NCI-H2029 treated with DMSO at 0.1 percent for 48 hours (cell line): ENCODE measurements at regions not wholly inside any gene's neighbourhood (a gene's known extent, or its start where the extent isn't known, plus 50 kb on each side); places are given as distances from the start of the nearest gene placed in this dataset.
"Not testable (repeated sequence)": the region's sequence is repeated elsewhere in the genome, so short reads cannot be mapped to it uniquely, and the experiment has no call there.

ENCODE experiments used
- DNase-seq: peaks from one replicate; lab custom pipeline; 2025; lab: John Stamatoyannopoulos, UW

DNA sequence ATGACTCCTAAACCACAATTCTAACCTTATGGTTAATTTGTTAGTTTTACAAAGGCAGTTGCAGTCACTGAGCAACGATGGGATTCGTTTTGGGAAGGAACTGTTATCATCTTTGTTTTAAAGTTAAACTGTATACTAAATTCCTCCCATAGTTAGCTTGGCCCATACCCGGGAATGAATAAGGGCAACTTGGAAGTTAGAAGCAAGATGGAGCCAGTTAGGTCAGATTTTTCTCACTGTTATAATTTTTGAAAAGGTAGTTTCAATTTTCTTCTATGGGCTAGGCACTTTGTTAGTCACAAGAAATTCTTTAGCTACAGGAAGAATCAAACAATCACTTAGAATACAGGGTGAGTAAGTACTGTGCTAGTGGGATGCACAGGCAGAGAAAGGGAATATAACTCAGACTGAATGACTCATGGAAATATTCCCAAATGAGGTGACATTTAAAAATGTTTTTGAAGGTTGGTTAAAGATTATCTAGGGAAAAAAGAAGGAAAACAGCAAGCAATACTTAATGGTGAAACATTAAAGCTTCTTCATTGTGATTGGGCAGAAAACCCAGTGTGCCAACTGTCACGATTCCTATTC lies 153.6 kb downstream of the MAGEB17 start:
- no peak for DNase-seq

DNA sequence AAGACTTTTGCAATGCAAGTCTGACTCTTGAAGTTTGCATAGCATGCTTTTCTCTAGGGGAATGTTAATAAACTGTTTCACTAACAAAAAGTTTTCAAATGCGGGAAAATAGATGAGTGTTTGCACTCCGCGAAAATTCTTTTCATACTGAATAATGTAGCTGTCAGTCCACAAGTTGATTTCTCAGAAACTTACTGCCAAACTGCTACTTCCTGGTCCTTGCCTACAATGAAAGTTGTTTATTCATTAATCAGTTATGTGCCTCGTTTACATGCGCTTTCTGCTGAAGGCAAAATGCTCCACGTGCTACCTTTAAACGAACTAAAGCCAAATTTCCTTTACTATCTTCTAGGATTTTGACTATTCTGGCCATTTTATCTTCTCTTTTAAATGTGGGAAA lies 166.2 kb downstream of the MAGEB17 start:
- no peak for DNase-seq

DNA sequence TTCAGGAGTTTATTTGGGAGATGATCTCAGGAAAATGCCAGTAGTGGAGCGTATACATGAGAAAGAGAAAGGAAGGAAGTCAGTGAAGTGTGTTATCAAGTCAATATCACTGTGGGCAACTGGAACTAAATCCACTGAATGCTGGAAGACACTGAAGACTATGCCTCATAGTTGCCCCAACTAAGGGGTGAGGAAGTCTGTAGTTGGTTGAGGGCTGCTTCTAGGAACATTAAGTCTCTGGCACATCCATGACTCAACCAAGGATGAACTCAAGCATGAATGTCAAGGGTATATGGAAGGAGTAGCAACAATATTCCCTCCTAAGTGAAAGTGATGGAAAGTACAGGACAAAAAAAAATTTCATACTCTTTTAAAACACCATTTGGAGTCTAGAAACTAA lies 167.9 kb downstream of the MAGEB17 start:
- DNase-seq: no peak

DNA sequence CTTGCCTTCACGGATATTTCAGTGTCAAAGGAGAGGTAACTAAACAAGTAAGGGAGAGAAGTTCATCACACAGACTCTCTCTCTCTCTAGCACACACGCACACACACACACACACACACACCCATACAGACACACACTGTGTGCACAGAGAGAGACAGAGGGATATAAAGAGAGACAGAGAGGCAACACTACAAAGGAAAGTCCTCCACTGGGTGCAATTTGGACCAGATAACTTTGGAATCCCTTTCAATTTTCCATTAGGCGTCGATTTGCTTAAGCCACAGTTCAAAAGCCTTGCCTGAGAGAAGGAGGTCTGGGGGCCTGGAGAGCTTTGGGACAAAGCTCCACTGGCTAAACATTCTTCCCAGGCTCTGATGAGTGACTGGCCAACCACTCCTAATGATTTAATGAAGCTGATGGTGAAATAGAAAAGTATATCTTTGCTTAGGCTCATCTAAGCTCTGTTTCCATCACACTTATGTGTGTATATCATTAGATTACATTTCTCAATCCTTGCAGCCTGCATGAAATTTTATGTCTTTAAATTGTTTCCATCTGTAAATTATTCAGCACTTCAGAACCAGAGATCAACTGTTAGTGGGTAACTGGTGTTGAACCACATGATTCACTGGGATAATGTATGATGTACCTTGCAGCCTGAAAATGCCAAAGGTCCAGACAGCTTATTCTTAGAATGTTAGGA lies 180.8 kb downstream of the MAGEB17 start:
- DNase-seq: no peak

DNA sequence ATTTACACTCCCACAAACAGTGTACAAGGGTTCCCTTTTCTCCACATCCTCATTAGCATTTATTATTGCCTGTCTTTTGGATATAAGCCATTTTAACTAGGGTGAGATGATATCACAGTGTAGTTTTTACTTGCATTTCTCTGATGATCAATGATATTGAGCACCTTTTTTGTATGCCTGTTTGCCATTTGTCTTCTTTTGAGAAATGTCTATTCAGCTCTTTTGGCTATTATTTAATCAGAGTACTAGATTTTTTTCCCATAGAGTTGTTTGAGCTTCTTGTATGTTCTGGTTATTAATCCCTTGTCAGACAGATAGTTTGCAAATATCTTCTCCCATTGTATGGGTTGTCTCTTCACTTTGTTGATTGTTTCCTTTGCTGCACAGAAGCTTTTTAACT lies 190.6 kb downstream of the MAGEB17 start:
- DNase-seq: no peak

DNA sequence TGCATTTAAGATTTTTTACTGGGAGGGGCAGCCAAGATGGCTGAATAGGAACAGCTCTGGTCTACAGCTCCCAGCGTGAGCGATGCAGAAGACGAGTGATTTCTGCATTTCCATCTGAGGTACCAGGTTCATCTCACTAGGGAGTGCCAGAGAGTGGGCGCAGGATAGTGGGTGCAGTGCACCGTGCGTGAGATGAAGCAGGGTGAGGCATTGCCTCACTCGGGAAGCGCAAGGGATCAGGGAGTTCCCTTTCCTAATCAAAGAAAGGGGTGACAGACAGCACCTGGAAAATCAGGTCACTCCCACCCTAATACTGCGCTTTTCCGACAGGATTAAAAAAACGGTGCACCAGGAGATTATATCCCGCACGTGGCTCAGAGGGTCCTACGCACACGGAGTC lies 192.8 kb downstream of the MAGEB17 start:
- DNase-seq: not testable (repeated sequence)

DNA sequence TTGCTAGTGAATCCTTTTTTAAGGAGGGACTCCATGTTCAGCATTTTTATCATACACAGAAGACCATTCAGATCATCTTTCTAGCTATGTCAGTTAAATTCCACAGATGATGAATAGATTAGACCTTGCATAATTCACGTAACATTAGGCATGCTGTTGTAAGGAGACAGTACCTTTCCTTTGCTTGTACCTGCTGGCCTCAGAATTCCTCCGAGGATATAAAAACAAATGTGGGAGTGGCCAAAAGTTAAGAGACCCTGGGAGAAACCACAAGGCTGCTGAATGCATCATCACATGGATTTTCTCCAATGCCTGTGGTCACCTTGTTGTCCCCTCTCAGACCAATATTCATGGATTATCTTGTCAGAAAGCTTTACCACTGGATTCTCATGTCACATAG lies 201.4 kb downstream of the MAGEB17 start:
- DNase-seq: no peak

DNA sequence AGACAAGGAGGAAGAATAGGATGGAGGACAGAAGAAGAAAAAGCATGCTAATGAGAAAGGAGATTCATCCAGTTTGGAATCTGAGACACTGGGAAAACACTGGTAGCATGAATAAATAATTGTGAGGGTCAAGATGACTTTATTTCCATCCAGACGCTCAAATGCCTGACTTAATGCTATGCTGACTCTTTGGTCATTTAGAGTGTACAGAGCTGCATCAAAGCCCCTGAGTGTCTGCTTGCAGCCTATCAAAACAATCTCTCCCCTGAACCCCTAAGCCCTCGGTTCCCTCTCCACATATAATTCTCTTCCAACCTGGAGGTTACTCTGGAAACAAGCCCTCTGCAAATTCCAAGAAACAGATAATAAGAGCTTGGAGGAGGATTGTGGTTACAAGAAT lies 208.8 kb downstream of the MAGEB17 start:
- DNase-seq: no peak

DNA sequence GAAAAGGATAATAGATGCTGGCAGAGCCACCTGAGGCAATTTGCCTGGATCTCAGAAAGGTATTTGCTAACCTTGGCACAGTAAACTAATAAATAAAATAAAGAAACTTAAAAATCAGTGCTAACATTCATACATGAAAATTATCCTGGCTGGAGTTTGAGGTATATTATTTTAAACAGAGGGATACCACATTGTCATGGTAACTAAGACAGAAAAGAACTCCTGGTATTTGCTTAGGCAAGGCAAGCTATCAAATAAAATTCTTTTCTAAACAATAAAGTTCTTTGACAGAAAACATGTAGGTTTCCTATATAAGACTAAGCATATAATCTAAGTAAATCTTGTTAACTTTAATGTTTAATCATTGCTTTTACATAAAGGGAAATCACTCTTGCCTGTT lies 218.8 kb downstream of the MAGEB17 start:
- no peak for DNase-seq

DNA sequence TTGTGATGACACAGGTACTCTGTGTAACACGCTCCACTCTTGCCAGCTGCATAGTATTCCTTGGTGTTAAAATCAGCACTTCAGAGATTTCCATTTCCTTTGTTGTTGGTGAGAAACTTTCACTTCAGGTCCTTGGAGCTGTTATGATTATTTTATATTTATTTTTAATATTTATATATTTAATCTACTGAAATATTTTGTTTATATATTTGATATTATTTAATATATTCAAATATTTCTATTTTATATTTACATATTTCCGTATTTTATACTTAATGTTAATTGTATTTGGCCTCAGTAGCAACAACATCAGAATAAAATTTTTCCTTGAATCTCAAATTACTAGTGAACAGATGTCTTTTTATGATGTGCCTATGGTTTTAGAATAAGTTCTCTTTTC lies 225.3 kb downstream of the MAGEB17 start:
- no peak for DNase-seq

DNA sequence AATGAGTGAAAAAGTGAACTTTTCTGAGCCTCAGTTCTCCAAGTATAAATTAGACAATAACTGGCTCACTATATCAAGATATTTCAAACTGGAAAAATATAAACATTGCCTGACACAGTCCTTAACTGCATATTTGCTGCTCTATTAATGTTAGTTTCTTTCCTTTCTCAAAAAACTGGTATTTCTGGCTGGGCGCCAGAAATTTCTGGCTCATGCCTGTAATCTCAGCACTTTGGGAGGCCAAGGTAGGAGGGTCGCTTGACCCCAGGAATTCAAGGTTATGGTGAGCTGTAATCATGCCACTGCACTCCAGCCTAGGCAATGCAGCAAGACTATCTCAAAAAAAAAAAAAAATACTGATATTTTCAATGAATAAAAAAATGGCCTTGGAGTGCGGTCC lies 227.0 kb downstream of the MAGEB17 start:
- no peak for DNase-seq

DNA sequence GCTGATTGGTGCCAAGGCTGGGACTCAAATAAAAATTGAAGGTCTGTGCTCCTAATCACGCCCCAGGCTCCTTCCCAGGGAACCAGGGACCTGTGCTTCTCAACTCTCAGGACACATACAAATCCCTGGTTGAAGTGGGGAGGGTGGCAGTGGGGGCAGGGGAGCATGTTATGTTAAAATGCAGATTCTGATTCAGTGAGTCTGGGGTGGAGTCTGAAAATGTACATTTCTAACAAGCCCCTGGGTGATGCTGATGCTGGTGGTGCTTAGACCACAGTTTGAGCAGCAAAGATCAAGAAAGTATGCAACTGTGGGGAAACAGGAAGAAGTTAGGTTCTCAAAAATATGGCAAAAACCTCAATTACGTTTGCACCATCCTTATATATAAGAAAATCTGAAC lies 236.5 kb downstream of the MAGEB17 start:
- DNase-seq: no peak

DNA sequence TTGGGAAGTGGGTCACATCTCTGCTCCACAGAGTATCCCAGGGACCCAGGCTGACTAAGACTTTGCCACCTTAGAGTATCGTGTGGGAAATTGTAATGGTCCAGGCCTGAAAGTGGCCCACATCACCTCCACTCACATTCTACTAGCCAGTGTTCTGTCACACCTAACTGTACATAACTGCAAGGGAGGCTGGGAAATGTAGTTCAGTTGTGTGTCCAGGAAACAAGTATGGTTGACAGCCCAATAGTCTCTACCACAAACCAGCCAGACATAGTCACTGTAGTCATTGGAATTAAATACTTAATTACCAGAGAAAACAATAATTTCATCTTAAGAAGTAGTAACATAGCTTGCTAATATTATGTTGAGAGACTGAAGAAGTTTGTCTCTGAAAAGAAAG lies 233.4 kb upstream of the S100G start:
- DNase-seq: no peak

DNA sequence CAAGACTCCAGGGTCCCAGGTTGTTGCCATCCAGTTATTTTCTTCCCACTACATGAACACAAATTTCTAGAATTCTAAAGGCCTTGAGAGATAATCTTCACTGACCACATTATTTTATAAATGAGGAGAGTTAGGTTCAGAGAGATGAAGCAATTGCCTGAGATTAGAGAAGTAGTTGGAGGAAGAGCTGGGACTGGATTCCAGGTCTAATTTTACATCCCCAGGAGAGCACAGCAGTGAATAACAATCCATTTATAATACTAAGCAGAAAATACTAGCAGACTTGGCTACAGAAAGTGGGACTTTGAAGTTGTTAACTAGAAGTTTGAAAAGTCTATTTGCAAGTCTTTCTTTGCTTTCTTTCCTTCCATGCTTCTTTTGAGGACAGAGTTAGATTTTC lies 231.3 kb upstream of the S100G start:
- no peak for DNase-seq

DNA sequence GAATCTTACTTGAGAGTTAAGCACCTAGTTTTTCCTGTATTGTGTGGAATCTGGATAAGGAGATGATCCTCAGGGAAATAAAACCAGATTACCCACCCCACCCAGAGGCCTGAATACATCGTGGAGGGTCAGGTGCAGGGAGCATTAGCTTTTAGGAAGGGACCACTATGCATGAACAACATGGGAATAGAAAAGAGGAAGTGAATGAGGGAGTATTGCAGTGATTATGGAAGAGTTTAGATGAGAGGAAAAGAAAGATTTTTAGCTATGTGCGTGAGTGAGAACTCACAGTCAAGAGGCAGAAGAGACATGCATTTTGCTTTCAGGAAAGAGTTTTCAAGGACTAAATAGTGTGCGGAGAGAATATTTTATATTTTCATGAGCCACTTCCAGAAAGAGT lies 222.3 kb upstream of the S100G start:
- DNase-seq: no peak

DNA sequence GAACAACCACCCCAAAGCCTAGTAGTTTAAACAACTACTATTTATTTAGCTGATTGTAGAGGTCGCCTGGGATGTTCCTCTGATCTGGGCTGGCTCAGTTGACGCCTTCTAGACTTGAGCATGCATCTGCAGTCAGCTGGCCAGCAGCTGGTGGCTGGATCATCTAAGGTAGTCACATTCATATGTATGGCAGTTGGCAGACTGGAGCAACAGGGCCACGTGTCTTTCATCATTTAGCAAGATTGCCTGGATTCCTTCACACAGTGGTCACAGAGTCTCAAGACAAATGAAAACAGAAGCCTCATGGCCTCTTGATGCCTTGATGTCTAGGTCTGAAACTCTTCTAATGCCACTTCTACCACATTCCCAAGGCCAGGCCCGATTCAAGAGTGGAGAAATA lies 220.6 kb upstream of the S100G start:
- DNase-seq: no peak

DNA sequence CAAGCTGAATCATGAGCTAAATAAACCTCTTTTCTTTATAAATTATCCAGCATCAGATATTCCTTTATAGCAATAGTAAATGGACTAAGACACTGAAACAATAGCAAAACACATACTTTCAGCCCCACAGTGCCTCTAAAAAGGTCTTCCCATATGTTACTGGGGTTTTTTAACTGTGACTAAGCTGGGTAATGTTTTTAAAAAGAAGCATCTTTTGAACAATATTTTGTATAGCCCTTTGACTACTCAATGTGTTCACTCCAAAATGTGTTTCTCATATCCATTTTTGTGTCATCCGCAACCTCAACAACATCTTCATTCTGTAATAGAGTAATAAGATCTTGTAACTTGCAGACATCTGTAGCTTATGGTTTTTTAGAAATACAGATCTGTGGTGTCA lies 218.7 kb upstream of the S100G start:
- DNase-seq: no peak

DNA sequence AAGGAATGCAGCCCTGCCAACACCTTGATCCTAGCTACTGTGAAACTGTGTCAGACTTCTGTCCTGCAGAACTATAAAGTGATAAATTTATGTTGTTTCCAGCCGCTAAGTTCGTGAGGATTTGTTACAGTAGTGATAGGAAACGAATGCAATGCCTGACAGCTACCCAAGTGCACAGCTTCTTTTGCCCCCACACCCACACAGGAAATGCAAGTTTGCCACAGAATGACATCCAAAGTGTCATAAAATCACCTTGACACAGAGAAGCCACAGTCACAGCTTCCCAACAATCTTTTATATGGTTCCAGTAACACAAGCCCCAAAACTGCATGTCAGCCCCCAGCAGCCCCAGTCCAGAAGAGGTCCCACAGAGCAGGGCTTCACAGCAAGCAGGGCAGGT lies 216.9 kb upstream of the S100G start:
- no peak for DNase-seq

DNA sequence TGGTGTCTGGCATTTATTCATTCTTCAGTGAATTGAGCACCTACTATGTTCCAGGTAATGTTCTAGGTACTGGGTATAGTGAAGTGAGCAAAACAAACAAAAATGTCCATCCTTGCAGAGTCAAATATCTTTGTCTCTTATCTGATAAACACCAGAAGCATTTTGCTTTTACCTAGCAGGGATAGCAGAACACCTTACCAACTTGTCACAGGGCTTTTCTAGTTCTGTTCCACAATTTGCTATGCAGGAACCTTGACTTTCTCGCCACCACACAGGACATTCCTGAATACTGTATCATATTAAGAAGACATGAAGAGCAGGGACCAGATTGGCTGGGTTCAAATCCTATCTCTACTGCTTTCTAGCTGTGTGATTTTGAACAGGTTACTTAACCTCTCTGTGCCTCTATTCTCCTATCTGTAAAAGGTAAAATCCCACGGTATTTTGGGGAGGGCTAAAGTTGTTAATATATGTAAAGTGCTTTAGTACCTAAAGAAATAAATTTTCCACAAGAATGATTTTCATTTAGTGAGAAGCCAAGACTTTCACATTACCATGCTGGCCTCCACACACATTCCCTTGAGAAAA lies 214.5 kb upstream of the S100G start:
- DNase-seq: no peak

DNA sequence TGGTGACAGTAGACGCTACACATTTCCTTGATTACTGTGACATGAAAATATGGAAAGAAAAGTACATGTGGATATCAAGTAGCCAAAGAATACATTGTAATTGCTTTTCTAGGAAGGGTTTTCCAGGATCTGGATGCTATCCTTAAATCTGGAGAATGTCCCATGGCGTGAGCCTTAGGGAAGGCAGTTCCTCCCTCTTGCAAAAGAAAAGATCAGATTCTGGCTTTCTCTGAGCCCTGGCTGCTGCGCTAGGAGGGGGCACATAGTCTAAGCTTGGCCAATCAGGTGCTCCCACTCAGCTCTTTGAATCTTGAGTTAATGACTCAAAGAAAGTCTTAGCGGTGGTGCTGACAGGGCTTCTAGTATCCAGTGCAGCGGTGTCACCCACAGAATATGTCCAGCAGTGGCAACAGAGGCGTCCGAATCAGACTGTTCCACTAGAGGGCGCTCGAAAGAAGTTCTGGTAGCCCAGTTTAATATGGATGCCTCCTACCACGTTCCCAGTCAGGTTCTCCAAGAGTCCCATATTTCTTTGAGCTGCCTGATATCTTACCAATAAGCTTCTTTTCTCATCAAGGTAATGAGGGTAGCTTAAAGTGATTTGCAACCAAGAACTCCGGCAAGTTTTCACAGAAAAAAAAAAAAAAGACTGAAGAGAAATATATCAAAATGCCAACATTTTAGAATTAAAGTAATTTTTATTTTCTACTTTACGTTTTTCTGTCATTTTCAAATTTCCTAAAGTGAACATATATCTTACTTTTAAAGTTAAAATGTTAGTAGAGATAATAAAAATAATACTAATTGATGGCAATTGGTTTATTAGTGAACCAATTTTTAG lies 213.4 kb upstream of the S100G start:
- peak; percentile 10 for DNase-seq

DNA sequence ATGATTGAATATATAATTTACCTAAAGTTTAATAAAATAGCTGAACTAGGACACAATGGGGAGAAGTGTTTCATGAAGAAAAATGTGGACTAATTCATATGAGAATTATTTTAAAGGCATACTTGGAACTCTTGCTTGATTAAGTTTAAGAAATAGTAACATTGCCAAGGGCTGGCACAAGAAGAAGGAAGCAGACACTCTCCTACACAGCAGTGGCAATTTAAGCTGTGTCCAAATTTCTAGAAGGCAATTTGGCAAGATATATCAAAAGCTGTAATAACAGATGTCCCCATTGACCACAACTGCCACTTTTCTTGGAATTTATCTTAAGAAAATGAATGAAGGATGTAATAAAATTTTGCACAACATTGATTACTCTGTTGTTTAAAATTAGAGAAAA lies 209.5 kb upstream of the S100G start:
- DNase-seq: no peak

DNA sequence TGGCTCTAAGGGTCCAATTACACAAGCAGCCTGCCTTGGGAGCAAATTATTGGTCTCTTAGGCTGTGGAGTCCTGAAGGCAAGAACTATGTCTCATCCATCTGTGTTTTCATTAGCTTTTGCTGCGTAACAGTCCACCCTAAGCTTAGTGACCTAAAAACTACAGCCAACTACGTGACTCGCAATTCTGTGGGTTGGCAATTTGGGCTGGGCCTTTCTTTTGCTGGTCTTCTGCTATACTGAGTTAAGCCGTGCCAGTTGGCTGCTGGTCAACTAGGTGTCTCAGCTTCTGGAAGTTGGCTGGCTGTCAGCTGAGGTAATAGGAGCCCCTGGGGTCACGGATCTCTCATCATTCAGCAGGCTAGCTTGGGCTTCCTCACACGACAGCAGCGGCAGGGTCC lies 205.6 kb upstream of the S100G start:
- no peak for DNase-seq

DNA sequence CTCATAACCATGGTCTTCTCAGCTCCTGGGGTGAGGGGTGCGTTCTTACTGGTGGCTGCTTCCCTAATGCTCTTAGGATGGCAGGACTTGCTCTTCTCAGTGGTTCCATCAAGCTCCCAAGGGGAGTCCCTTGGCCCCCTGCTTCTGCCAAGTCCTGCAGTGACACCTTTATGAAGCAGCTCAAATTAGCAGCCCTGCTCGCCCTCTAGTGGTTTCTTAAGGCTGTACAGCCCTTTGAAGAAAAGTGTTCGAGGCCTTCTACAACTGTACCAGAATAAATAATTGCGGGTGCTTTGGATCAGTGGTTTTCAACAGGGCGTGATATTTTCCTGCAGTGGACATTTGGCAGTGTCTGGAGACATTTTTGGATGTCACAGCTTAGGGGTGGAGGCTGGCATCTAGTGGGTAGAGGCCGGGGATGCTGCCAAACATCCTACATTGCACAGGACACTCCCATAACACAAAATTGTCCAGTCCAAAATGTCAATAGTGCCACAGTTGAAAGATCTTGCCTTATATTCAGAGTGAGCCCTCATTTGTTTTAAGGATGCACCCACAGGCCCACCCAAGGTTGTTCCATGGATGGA lies 204.7 kb upstream of the S100G start:
- no peak for DNase-seq
